ENCODE measurements at regions not wholly inside any gene's neighbourhood (a gene's known extent, or its start where the extent isn't known, plus 50 kb on each side); places are given as distances from the start of the nearest gene placed in this dataset.
"Not testable (repeated sequence)": the region's sequence is repeated elsewhere in the genome, so short reads cannot be mapped to it uniquely, and the experiment has no call there.

GRCh38 chr3:159401069-159401468, 587.6 kb upstream of the IL12A start:
- no peak for DNase-seq

GRCh38 chr3:159409711-159410110, 578.9 kb upstream of the IL12A start:
- DNase-seq: not testable (repeated sequence)

- DNase-seq: no peak
These were observed 575.3 kb upstream of the IL12A start for GRCh38 chr3:159413319-159413718.

- DNase-seq: peak; percentile 22
These were observed 571.8 kb upstream of the IL12A start for GRCh38 chr3:159416856-159417255.

- DNase-seq: no peak
These were observed 570.9 kb upstream of the IL12A start for GRCh38 chr3:159417761-159418160.

- no peak for DNase-seq
These were observed 569.8 kb upstream of the IL12A start for GRCh38 chr3:159418571-159419526.

- DNase-seq: no peak
These were observed 558.9 kb upstream of the IL12A start for GRCh38 chr3:159429702-159430101.

- no peak for DNase-seq
These were observed 555.8 kb upstream of the IL12A start for GRCh38 chr3:159432682-159433340.

GRCh38 chr3:159439346-159439745, 549.3 kb upstream of the IL12A start:
- DNase-seq: no peak

- DNase-seq: no peak
These were observed 547.4 kb upstream of the IL12A start for GRCh38 chr3:159441279-159441678.

- DNase-seq: no peak
These were observed 545.4 kb upstream of the IL12A start for GRCh38 chr3:159443266-159443665.

GRCh38 chr3:159447841-159448240, 540.8 kb upstream of the IL12A start:
- DNase-seq: no peak

GRCh38 chr3:159448902-159449301, 539.7 kb upstream of the IL12A start:
- no peak for DNase-seq

GRCh38 chr3:159451067-159451466, 537.6 kb upstream of the IL12A start:
- no peak for DNase-seq

- DNase-seq: no peak
These were observed 537.2 kb upstream of the IL12A start for GRCh38 chr3:159451482-159451881.

GRCh38 chr3:159453036-159453435, 535.6 kb upstream of the IL12A start:
- no peak for DNase-seq

GRCh38 chr3:159453945-159454344, 534.7 kb upstream of the IL12A start:
- DNase-seq: no peak

- DNase-seq: no peak
These were observed 532.9 kb upstream of the IL12A start for GRCh38 chr3:159455741-159456181.

GRCh38 chr3:159458010-159458409, 530.6 kb upstream of the IL12A start:
- no peak for DNase-seq

- DNase-seq: no peak
These were observed 529.7 kb upstream of the IL12A start for GRCh38 chr3:159458982-159459381.

- no peak for DNase-seq
These were observed 516.0 kb upstream of the IL12A start for GRCh38 chr3:159472611-159473010.

- no peak for DNase-seq
These were observed 515.4 kb upstream of the IL12A start for GRCh38 chr3:159473206-159473605.

- DNase-seq: no peak
These were observed 508.6 kb upstream of the IL12A start for GRCh38 chr3:159480046-159480445.
